ENCODE measurements at regions not wholly inside any gene's neighbourhood (a gene's known extent, or its start where the extent isn't known, plus 50 kb on each side); places are given as distances from the start of the nearest gene placed in this dataset.

GRCh38 chr6:50979171-50979525 lies 160.5 kb downstream of the TFAP2B start:
- TF ChIP-seq SP1 (IDR thresholded peaks at IDR 0.05) (no peak), SUZ12 (IDR thresholded peaks at IDR 0.05) (no peak), L3MBTL2 (conservative IDR thresholded peaks at IDR 0.05) (no peak), ELF4 (IDR thresholded peaks at IDR 0.05) (no peak), ZNF384 (IDR thresholded peaks at IDR 0.05) (no peak), BHLHE40 (IDR thresholded peaks at IDR 0.05; ENCODE audit: borderline replicate concordance) (no peak), HDGF (IDR thresholded peaks at IDR 0.05; ENCODE audit: borderline replicate concordance) (no peak), TARDBP (IDR thresholded peaks at IDR 0.05) (no peak), FOXK2 (IDR thresholded peaks at IDR 0.05) (no peak), ARNT (IDR thresholded peaks at IDR 0.05) (no peak), LEF1 (IDR thresholded peaks at IDR 0.05; ENCODE audit: borderline replicate concordance) (no peak), NFRKB (IDR thresholded peaks at IDR 0.05) (no peak), FOXA1 (IDR thresholded peaks at IDR 0.05) (no peak), FOXM1 (IDR thresholded peaks at IDR 0.05; ENCODE audit: borderline replicate concordance) (no peak)
